ENCODE measurements at regions not wholly inside any gene's neighbourhood (a gene's known extent, or its start where the extent isn't known, plus 50 kb on each side); places are given as distances from the start of the nearest gene placed in this dataset.
"Not testable (repeated sequence)": the region's sequence is repeated elsewhere in the genome, so short reads cannot be mapped to it uniquely, and the experiment has no call there.

GRCh38 chr9:103323699-103324098 is 328.6 kb downstream of the CYLC2 start:
- Histone ChIP-seq H4K91ac (ENCODE audit: low read length) (no peak overlapping the region), H4K8ac (ENCODE audit: low read length) (no peak overlapping the region), H3K9me3 (ENCODE audit: control insufficient read depth, low read length) (peaks cover 12% of the 10 kb centered on the region), H3K27me3 (ENCODE audit: control insufficient read depth in 1 of 2, insufficient read depth in 1 of 2, low read length in 2 of 2) (no peaks in the 10 kb centered on the region), H3K36me3 (ENCODE audit: control insufficient read depth in 1 of 2, insufficient read depth in 2 of 2, low read depth in 1 of 2, low read length in 2 of 2) (no peaks in the 10 kb centered on the region), H2BK12ac (ENCODE audit: low read length in 2 of 2) (no peak overlapping the region), H3K4me2 (ENCODE audit: low read length, poor library complexity, severe bottlenecking) (no peak overlapping the region), H3K4me3 (ENCODE audit: insufficient read depth in 1 of 2, low read depth in 1 of 2, low read length in 2 of 2) (no peak overlapping the region), H3K14ac (ENCODE audit: low read length in 2 of 2) (no peak overlapping the region), H3K23ac (ENCODE audit: low read length in 2 of 2) (no peak overlapping the region), H3K27ac (ENCODE audit: low read length, poor library complexity, severe bottlenecking) (no peak overlapping the region), H2AK5ac (ENCODE audit: low read length, severe bottlenecking) (no peak overlapping the region), H3K4me1 (ENCODE audit: control insufficient read depth, insufficient read depth, low read depth, low read length) (no peaks in the 10 kb centered on the region), H3K4ac (ENCODE audit: low read depth in 1 of 2, low read length in 2 of 2) (no peak overlapping the region), H3K79me1 (replicated peaks; ENCODE audit: low read length, poor library complexity, severe bottlenecking) (no peaks in the 10 kb centered on the region), H2BK5ac (ENCODE audit: low read depth, low read length, poor library complexity, severe bottlenecking) (no peak overlapping the region), H2BK15ac (ENCODE audit: low read depth, poor library complexity, severe bottlenecking) (no peak overlapping the region), H2BK120ac (ENCODE audit: low read depth, low read length) (no peak overlapping the region), H3K9ac (ENCODE audit: low read length) (no peak overlapping the region), H3K18ac (ENCODE audit: low read depth in 1 of 2, low read length in 2 of 2) (no peak overlapping the region), H2AFZ (ENCODE audit: low read depth, low read length) (no peak overlapping the region)
- no peak for DNase-seq
- WGBS, result no CpG with 5 or more reads among the region's 1 CpG

GRCh38 chr9:103335461-103335860 is 340.3 kb downstream of the CYLC2 start:
- Histone ChIP-seq H3K27me3 (ENCODE audit: control insufficient read depth in 1 of 2, insufficient read depth in 1 of 2, low read length in 2 of 2) (no peaks in the 10 kb centered on the region), H2BK15ac (ENCODE audit: low read depth, poor library complexity, severe bottlenecking) (no peak overlapping the region), H3K4ac (ENCODE audit: low read depth in 1 of 2, low read length in 2 of 2) (no peak overlapping the region), H3K9me3 (ENCODE audit: control insufficient read depth, low read length) (no peaks in the 10 kb centered on the region), H3K14ac (ENCODE audit: low read length in 2 of 2) (no peak overlapping the region), H2BK5ac (ENCODE audit: low read depth, low read length, poor library complexity, severe bottlenecking) (no peak overlapping the region), H2BK12ac (ENCODE audit: low read length in 2 of 2) (no peak overlapping the region), H3K18ac (ENCODE audit: low read depth in 1 of 2, low read length in 2 of 2) (no peak overlapping the region), H3K36me3 (ENCODE audit: control insufficient read depth in 1 of 2, insufficient read depth in 2 of 2, low read depth in 1 of 2, low read length in 2 of 2) (no peaks in the 10 kb centered on the region), H2BK120ac (ENCODE audit: low read depth, low read length) (no peak overlapping the region), H3K27ac (ENCODE audit: low read length, poor library complexity, severe bottlenecking) (no peak overlapping the region), H4K91ac (ENCODE audit: low read length) (no peak overlapping the region), H4K8ac (ENCODE audit: low read length) (no peak overlapping the region), H3K9ac (ENCODE audit: low read length) (no peak overlapping the region), H3K23ac (ENCODE audit: low read length in 2 of 2) (no peak overlapping the region), H2AK5ac (ENCODE audit: low read length, severe bottlenecking) (no peak overlapping the region), H3K79me1 (replicated peaks; ENCODE audit: low read length, poor library complexity, severe bottlenecking) (no peaks in the 10 kb centered on the region), H2AFZ (ENCODE audit: low read depth, low read length) (no peak overlapping the region), H3K4me2 (ENCODE audit: low read length, poor library complexity, severe bottlenecking) (no peak overlapping the region), H3K4me3 (ENCODE audit: insufficient read depth in 1 of 2, low read depth in 1 of 2, low read length in 2 of 2) (no peak overlapping the region), H3K4me1 (ENCODE audit: control insufficient read depth, insufficient read depth, low read depth, low read length) (no peaks in the 10 kb centered on the region)
- no peak for DNase-seq
- 83% methylated on average over 1 of the region's 3 CpGs for WGBS

- Histone ChIP-seq H3K4ac (ENCODE audit: low read depth in 1 of 2, low read length in 2 of 2) (no peak overlapping the region), H3K27me3 (ENCODE audit: control insufficient read depth in 1 of 2, insufficient read depth in 1 of 2, low read length in 2 of 2) (no peaks in the 10 kb centered on the region), H3K14ac (ENCODE audit: low read length in 2 of 2) (no peak overlapping the region), H3K9ac (ENCODE audit: low read length) (no peak overlapping the region), H3K4me2 (ENCODE audit: low read length, poor library complexity, severe bottlenecking) (no peak overlapping the region), H3K4me1 (ENCODE audit: control insufficient read depth, insufficient read depth, low read depth, low read length) (no peaks in the 10 kb centered on the region), H4K91ac (ENCODE audit: low read length) (no peak overlapping the region), H4K8ac (ENCODE audit: low read length) (no peak overlapping the region), H2BK5ac (ENCODE audit: low read depth, low read length, poor library complexity, severe bottlenecking) (no peak overlapping the region), H3K18ac (ENCODE audit: low read depth in 1 of 2, low read length in 2 of 2) (no peak overlapping the region), H3K36me3 (ENCODE audit: control insufficient read depth in 1 of 2, insufficient read depth in 2 of 2, low read depth in 1 of 2, low read length in 2 of 2) (no peaks in the 10 kb centered on the region), H3K79me1 (replicated peaks; ENCODE audit: low read length, poor library complexity, severe bottlenecking) (no peaks in the 10 kb centered on the region), H2BK15ac (ENCODE audit: low read depth, poor library complexity, severe bottlenecking) (no peak overlapping the region), H2BK12ac (ENCODE audit: low read length in 2 of 2) (no peak overlapping the region), H3K9me3 (ENCODE audit: control insufficient read depth, low read length) (no peaks in the 10 kb centered on the region), H3K27ac (ENCODE audit: low read length, poor library complexity, severe bottlenecking) (no peak overlapping the region), H2AK5ac (ENCODE audit: low read length, severe bottlenecking) (no peak overlapping the region), H2BK120ac (ENCODE audit: low read depth, low read length) (no peak overlapping the region), H3K23ac (ENCODE audit: low read length in 2 of 2) (no peak overlapping the region), H3K4me3 (ENCODE audit: insufficient read depth in 1 of 2, low read depth in 1 of 2, low read length in 2 of 2) (no peak overlapping the region), H2AFZ (ENCODE audit: low read depth, low read length) (no peak overlapping the region)
- WGBS, result 92% methylated on average over 2 of the region's 2 CpGs
- DNase-seq, result no peak
These were observed 359.9 kb downstream of the CYLC2 start for GRCh38 chr9:103355000-103355399.

GRCh38 chr9:103357980-103358379 is 362.8 kb downstream of the CYLC2 start:
- H3K27me3 ChIP-seq (ENCODE audit: control insufficient read depth in 1 of 2, insufficient read depth in 1 of 2, low read length in 2 of 2); H2BK5ac ChIP-seq (ENCODE audit: low read depth, low read length, poor library complexity, severe bottlenecking); H3K23ac ChIP-seq (ENCODE audit: low read length in 2 of 2); H3K27ac ChIP-seq (ENCODE audit: low read length, poor library complexity, severe bottlenecking); H3K4ac ChIP-seq (ENCODE audit: low read depth in 1 of 2, low read length in 2 of 2); H3K4me2 ChIP-seq (ENCODE audit: low read length, poor library complexity, severe bottlenecking); H2BK120ac ChIP-seq (ENCODE audit: low read depth, low read length); H2AK5ac ChIP-seq (ENCODE audit: low read length, severe bottlenecking); H2AFZ ChIP-seq (ENCODE audit: low read depth, low read length); H3K14ac ChIP-seq (ENCODE audit: low read length in 2 of 2); H2BK12ac ChIP-seq (ENCODE audit: low read length in 2 of 2); H4K91ac ChIP-seq (ENCODE audit: low read length); DNase-seq; H3K79me1 ChIP-seq (replicated peaks; ENCODE audit: low read length, poor library complexity, severe bottlenecking); H3K4me3 ChIP-seq (ENCODE audit: insufficient read depth in 1 of 2, low read depth in 1 of 2, low read length in 2 of 2); H3K18ac ChIP-seq (ENCODE audit: low read depth in 1 of 2, low read length in 2 of 2); H2BK15ac ChIP-seq (ENCODE audit: low read depth, poor library complexity, severe bottlenecking); H3K9ac ChIP-seq (ENCODE audit: low read length); H4K8ac ChIP-seq (ENCODE audit: low read length); H3K4me1 ChIP-seq (ENCODE audit: control insufficient read depth, insufficient read depth, low read depth, low read length); H3K9me3 ChIP-seq (ENCODE audit: control insufficient read depth, low read length); H3K36me3 ChIP-seq (ENCODE audit: control insufficient read depth in 1 of 2, insufficient read depth in 2 of 2, low read depth in 1 of 2, low read length in 2 of 2): not testable (repeated sequence)
- 96% methylated on average over 2 of the region's 3 CpGs for WGBS
